GM12878 (cell line): ENCODE measurements at regions not wholly inside any gene's neighbourhood (a gene's known extent, or its start where the extent isn't known, plus 50 kb on each side); places are given as distances from the start of the nearest gene placed in this dataset.

Experiments
- ATAC-seq: fragments of 200-7000 bp; cut with Tn5 transposase; 3 replicates; pipeline ENCODE4 v1.9.1; 2020; ENCODE audit warnings: mild to moderate bottlenecking, moderate library complexity
- BruUV-seq: library from RNA; stranded (reverse); fragments of 400-500 nt; replicated peaks from 2 replicates; lab custom pipeline; 2021; lab: Mats Ljungman, UMichigan
- CTCF ChIA-PET: fragments of 300-600 bp; sonication (Branson Sonifier 250); formaldehyde crosslinking; extraction: SDS; loops from one replicate; lab custom pipeline; 2021; ENCODE audit warnings: inconsistent platforms; lab: Yijun Ruan, JAX
- POLR2A ChIA-PET: fragments of 350-600 bp; formaldehyde crosslinking; extraction: SDS; loops from one replicate; lab custom pipeline; 2021; ENCODE audit warnings: inconsistent platforms; lab: Charles Lee
- RAD21 ChIA-PET: fragments of 300-600 bp; sonication (Branson Sonifier 250); formaldehyde crosslinking; loops from one replicate; lab custom pipeline; 2023; ENCODE audit warnings: antibody characterized with exemption; ENCODE audit not compliant: unreplicated experiment; lab: Charles Lee
- SMC1A ChIA-PET: fragments of 300-600 bp; sonication (Branson Sonifier 250); formaldehyde crosslinking; loops from one replicate; lab custom pipeline; 2023; ENCODE audit not compliant: unreplicated experiment, uncharacterized antibody; lab: Charles Lee
- DNase-seq: peaks from one replicate; pipeline ENCODE4 v3.0.0-alpha.2; 2011; ENCODE audit warnings: low read depth, low spot score
- FAIRE-seq: peaks from 3 replicates; lab custom pipeline; 2011; peaks lifted over from hg19 to GRCh38; lab: Jason Lieb, UNC
- H2AFZ ChIP-seq: 2 replicates; pipeline ENCODE4 v1.6.0; 2011; ENCODE audit warnings: low read depth, low read length, control low read depth; ENCODE audit not compliant: control insufficient read depth
- H3K27ac ChIP-seq: 2 replicates; pipeline ENCODE4 v1.5.1; 2011; ENCODE audit warnings: control low read depth; ENCODE audit not compliant: control insufficient read depth, insufficient read depth
- H3K27me3 ChIP-seq, 2 experiments: replicated peaks in 1 of 2; 2 replicates each; pipeline versions ENCODE4 v1.6.0 to v1.6.1; 2011; ENCODE audit warnings: low read length in 1 of 2; ENCODE audit not compliant: control insufficient read depth in 2 of 2, insufficient read depth in 2 of 2
- H3K36me3 ChIP-seq, 2 experiments: 2 replicates each; pipeline ENCODE4 v1.5.1; 2011; ENCODE audit warnings: low read length in 1 of 2; ENCODE audit not compliant: control insufficient read depth in 2 of 2, insufficient read depth in 2 of 2
- H3K4me1 ChIP-seq: 2 replicates; pipeline ENCODE4 v1.6.1; 2011; ENCODE audit warnings: mild to moderate bottlenecking, low read length, moderate library complexity, mixed read lengths; ENCODE audit not compliant: control insufficient read depth, insufficient read depth
- H3K4me2 ChIP-seq: 2 replicates; pipeline ENCODE4 v1.6.0; 2011; ENCODE audit warnings: control low read depth; ENCODE audit not compliant: control insufficient read depth, insufficient read depth
- H3K4me3 ChIP-seq: fragments of 200-600 bp; sonication (generic); 2 replicates; pipeline ENCODE4 v1.5.1; 2016
- H3K79me2 ChIP-seq: 2 replicates; pipeline ENCODE4 v1.6.0; 2011; ENCODE audit warnings: low read length; ENCODE audit not compliant: control insufficient read depth, insufficient read depth
- H3K9ac ChIP-seq: 2 replicates; pipeline ENCODE4 v1.8.0; 2011; ENCODE audit warnings: low read length, control low read depth, mixed read lengths; ENCODE audit not compliant: control insufficient read depth, insufficient read depth
- H3K9me3 ChIP-seq: replicated peaks from 3 replicates; pipeline ENCODE4 v1.5.1; 2011; ENCODE audit warnings: mild to moderate bottlenecking, low read length; ENCODE audit not compliant: control insufficient read depth, insufficient read depth
- H4K20me1 ChIP-seq: 2 replicates; pipeline ENCODE4 v1.6.0; 2011; ENCODE audit not compliant: control insufficient read depth, insufficient read depth
- ASH2L ChIP-seq: fragments of 300-600, 200-600 bp; sonication (generic); IDR thresholded peaks from 2 replicates; pipeline ENCODE4 v1.6.1; 2017; ENCODE audit warnings: low read depth, mild to moderate bottlenecking, borderline replicate concordance
- BMI1 ChIP-seq: fragments of 450-650 bp; IDR thresholded peaks from 2 replicates; pipeline ENCODE4 v1.6.1; 2016; ENCODE audit warnings: mild to moderate bottlenecking, moderate library complexity, borderline replicate concordance
- CTCF ChIP-seq, 3 experiments: IDR thresholded peaks in 2 of 3; conservative IDR thresholded peaks in 1 of 3; 2 replicates each; pipeline ENCODE4 v1.5.1; 2011; ENCODE audit warnings: low read depth in 3 of 3, low read length in 3 of 3, mild to moderate bottlenecking in 3 of 3, control low read depth in 2 of 3, moderate library complexity in 2 of 3, inconsistent platforms in 1 of 3, mixed read lengths in 1 of 3; ENCODE audit not compliant: control insufficient read depth in 2 of 3, insufficient read depth in 1 of 3; ENCODE audit errors: extremely low read depth in 1 of 3
- E4F1 ChIP-seq: fragments of 450-650 bp; IDR thresholded peaks from 2 replicates; pipeline ENCODE4 v1.6.1; 2018; ENCODE audit warnings: borderline replicate concordance, mild to moderate bottlenecking; ENCODE audit not compliant: partially characterized antibody
- FOXM1 ChIP-seq: IDR thresholded peaks from 2 replicates; pipeline ENCODE4 v1.6.1; 2012; ENCODE audit warnings: low read depth, mild to moderate bottlenecking, inconsistent platforms, low read length, moderate library complexity
- GABPA ChIP-seq: IDR thresholded peaks from 2 replicates; pipeline ENCODE4 v1.6.1; 2014; ENCODE audit warnings: antibody characterized with exemption, low read depth, mild to moderate bottlenecking, inconsistent platforms
- HCFC1 ChIP-seq: fragments of 150-350 bp; IDR thresholded peaks from 2 replicates; pipeline ENCODE4 v1.6.1; 2014; ENCODE audit warnings: low read length
- IKZF2 ChIP-seq, 2 experiments: fragments of 450-650 bp; IDR thresholded peaks; 2 replicates each; pipeline ENCODE4 v1.6.1; 2017; ENCODE audit warnings: mild to moderate bottlenecking in 2 of 2, moderate library complexity in 2 of 2
- MAX ChIP-seq: IDR thresholded peaks from 2 replicates; pipeline ENCODE4 v1.6.1; 2012; ENCODE audit warnings: low read depth, low read length, improper control_type of control experiment
- MYB ChIP-seq: fragments of 150-350 bp; IDR thresholded peaks from 2 replicates; pipeline ENCODE4 v1.6.1; 2014; ENCODE audit warnings: mild to moderate bottlenecking, low read depth, low read length, borderline replicate concordance
- PAX5 ChIP-seq: IDR thresholded peaks from 2 replicates; pipeline ENCODE4 v1.6.1; 2011; ENCODE audit warnings: low read depth, low read length, borderline replicate concordance
- PAX8 ChIP-seq: fragments of 450-650 bp; IDR thresholded peaks from 2 replicates; pipeline ENCODE4 v1.6.1; 2017; ENCODE audit warnings: mild to moderate bottlenecking, moderate library complexity
- POLR2AphosphoS5 ChIP-seq: IDR thresholded peaks from 2 replicates; pipeline ENCODE4 v1.6.1; 2011; ENCODE audit warnings: mild to moderate bottlenecking, low read length, inconsistent platforms
- RAD51 ChIP-seq: fragments of 450-650 bp; IDR thresholded peaks from 2 replicates; pipeline ENCODE4 v1.6.1; 2016; ENCODE audit warnings: moderate library complexity, mild to moderate bottlenecking, inconsistent platforms
- RELA ChIP-seq: fragments of 450-650 bp; IDR thresholded peaks from 2 replicates; pipeline ENCODE4 v1.8.0; 2014; ENCODE audit warnings: borderline replicate concordance; ENCODE audit not compliant: partially characterized antibody
- SIN3A ChIP-seq: IDR thresholded peaks from 2 replicates; pipeline ENCODE4 v1.6.1; 2012; ENCODE audit warnings: low read depth, low read length, improper control_type of control experiment
- ZBTB4 ChIP-seq: fragments of 450-650 bp; formaldehyde crosslinking; IDR thresholded peaks from 2 replicates; pipeline ENCODE4 v1.4.0; 2022; ENCODE audit warnings: mild to moderate bottlenecking, moderate library complexity
- WGBS: methylation state at CpG from one replicate; pipeline ENCODE4 v1.1.6; 2016; ENCODE audit warnings: low lambda C conversion rate; ENCODE audit not compliant: insufficient replicate concordance, insufficient coverage; ENCODE audit errors: missing lambda C conversion rate; 5-methylcytosine and 5-hydroxymethylcytosine counted together
- in situ Hi-C: fragments of 300-500 bp; cut with MboI; formaldehyde crosslinking; loops from 9 replicates; pipeline ENCODE4 v1.14.3; 2018; ENCODE audit warnings: mixed read lengths
- intact Hi-C: fragments of 100-400 bp; cut with micrococcal nuclease; formaldehyde crosslinking; loops from one replicate; pipeline ENCODE4 v1.14.2; 2022; ENCODE audit not compliant: unreplicated experiment

- no peak for TF ChIP-seq FOXM1
- TF ChIP-seq RELA, result no peak
- TF ChIP-seq PAX5, result no peak
Observed at GRCh38 chr9:32722704-32723103, 60.6 kb upstream of the TMEM215 start (continued).

- 25% methylated on average over 5 of the region's 5 CpGs for WGBS
- in situ Hi-C loops, result no loop called here
- no peak for TF ChIP-seq ZBTB4 (CRISPR knock-in tag)
- TF ChIP-seq PAX8, result no peak
- TF ChIP-seq POLR2AphosphoS5, result no peak
- TF ChIP-seq E4F1, result no peak
- no peak for TF ChIP-seq IKZF2 (IDR thresholded peaks at IDR 0.05)
- TF ChIP-seq GABPA, result no peak
- TF ChIP-seq RAD51, result no peak
- no peak for TF ChIP-seq BMI1
- TF ChIP-seq CTCF (IDR thresholded peaks at IDR 0.05 in 2 of 3, conservative IDR thresholded peaks at IDR 0.05 in 1 of 3; ENCODE audit: control insufficient read depth in 2 of 3, extremely low read depth in 1 of 3, insufficient read depth in 1 of 3, low read depth in 3 of 3, low read length in 3 of 3), result no peak
- no peak for TF ChIP-seq SIN3A
- no peak for TF ChIP-seq MAX
- no peak for TF ChIP-seq ASH2L
- no peak for TF ChIP-seq MYB
- TF ChIP-seq HCFC1, result no peak
Observed at GRCh38 chr9:32723789-32724325, 59.5 kb upstream of the TMEM215 start.

More at GRCh38 chr9:32723789-32724325, 59.5 kb upstream of the TMEM215 start:
- no peak for FAIRE-seq
- intact Hi-C loops, result no loop called here
- Histone ChIP-seq H3K27ac (no peak overlapping the region), H3K4me2 (no peak overlapping the region), H4K20me1 (no peaks in the 10 kb centered on the region), H3K9me3 (no peaks in the 10 kb centered on the region), H3K36me3 (no peaks in the 10 kb centered on the region), H3K4me3 (no peak overlapping the region), H3K4me1 (no peaks in the 10 kb centered on the region), H2AFZ (no peak overlapping the region), H3K9ac (no peak overlapping the region), H3K27me3 (no peaks in the 10 kb centered on the region), H3K79me2 (no peaks in the 10 kb centered on the region)
- no TSS peak for BruUV-seq
- SMC1A ChIA-PET, result no interaction called here
- DNase-seq, result no peak
- CTCF ChIA-PET, result no interaction called here
- RAD21 ChIA-PET, result no interaction called here
- POLR2A ChIA-PET, result no interaction called here
- no peak for ATAC-seq
